ENCODE measurements at regions not wholly inside any gene's neighbourhood (a gene's known extent, or its start where the extent isn't known, plus 50 kb on each side); places are given as distances from the start of the nearest gene placed in this dataset.

- no peak for DNase-seq
Observed at GRCh38 chr18:68323921-68324320, 391.0 kb downstream of the TMX3 start.

GRCh38 chr18:68316636-68317035 is 398.3 kb downstream of the TMX3 start:
- DNase-seq: no peak

- DNase-seq: no peak
Observed at GRCh38 chr18:68314403-68314802, 400.5 kb downstream of the TMX3 start.

- DNase-seq: no peak
Observed at GRCh38 chr18:68301441-68301840, 413.5 kb downstream of the TMX3 start.

GRCh38 chr18:68299906-68300305 is 415.0 kb downstream of the TMX3 start:
- DNase-seq: no peak

- DNase-seq: no peak
Observed at GRCh38 chr18:68298330-68298729, 416.6 kb downstream of the TMX3 start.

- DNase-seq: no peak
Observed at GRCh38 chr18:68288408-68288807, 426.5 kb downstream of the TMX3 start.

- no peak for DNase-seq
Observed at GRCh38 chr18:68284236-68284780, 430.6 kb downstream of the TMX3 start.

GRCh38 chr18:68283834-68284233 is 431.1 kb downstream of the TMX3 start:
- DNase-seq: no peak

- no peak for DNase-seq
Observed at GRCh38 chr18:68282232-68282631, 432.7 kb downstream of the TMX3 start.

GRCh38 chr18:68275616-68276015 is 439.3 kb downstream of the TMX3 start:
- DNase-seq: no peak

- DNase-seq: no peak
Observed at GRCh38 chr18:68270017-68270416, 444.9 kb downstream of the TMX3 start.

GRCh38 chr18:68267583-68267982 is 447.3 kb downstream of the TMX3 start:
- DNase-seq: no peak

GRCh38 chr18:68263481-68263880 is 451.4 kb downstream of the TMX3 start:
- no peak for DNase-seq

- DNase-seq: no peak
Observed at GRCh38 chr18:68262690-68263294, 452.1 kb downstream of the TMX3 start.

GRCh38 chr18:68256418-68257067 is 458.4 kb downstream of the TMX3 start:
- DNase-seq: no peak

- DNase-seq: no peak
Observed at GRCh38 chr18:68244786-68245185, 470.1 kb downstream of the TMX3 start.

GRCh38 chr18:68241881-68242280 is 473.0 kb downstream of the TMX3 start:
- DNase-seq: no peak

GRCh38 chr18:68234676-68235075 is 480.2 kb downstream of the TMX3 start:
- DNase-seq: no peak

GRCh38 chr18:68234131-68234530 is 480.8 kb downstream of the TMX3 start:
- DNase-seq: no peak

- no peak for DNase-seq
Observed at GRCh38 chr18:68233018-68233417, 481.9 kb downstream of the TMX3 start.

GRCh38 chr18:68229351-68229750 is 485.6 kb downstream of the TMX3 start:
- no peak for DNase-seq

- no peak for DNase-seq
Observed at GRCh38 chr18:68221111-68221724, 493.7 kb downstream of the TMX3 start.

- DNase-seq: no peak
Observed at GRCh38 chr18:68220458-68220857, 494.4 kb downstream of the TMX3 start.

All from stimulated activated CD4-positive, alpha-beta T cell treated with anti-CD3 and anti-CD28 coated beads, Interleukin-2, amount 100 ng/mL, for 24 hours (primary cell).